PC-9 (cell line): ENCODE measurements at regions not wholly inside any gene's neighbourhood (a gene's known extent, or its start where the extent isn't known, plus 50 kb on each side); places are given as distances from the start of the nearest gene placed in this dataset.

Source experiments
- BruUV-seq: library from RNA; stranded (reverse); fragments of 400-500 nt; replicated peaks from 2 replicates; lab custom pipeline; 2021; lab: Mats Ljungman, UMichigan
- CTCF ChIA-PET: fragments of 300-600 bp; sonication (Branson Sonifier 250); formaldehyde crosslinking; loops from one replicate; lab custom pipeline; 2022; ENCODE audit warnings: antibody characterized with exemption; lab: Charles Lee
- POLR2A ChIA-PET: fragments of 300-600 bp; sonication (Branson Sonifier 250); formaldehyde crosslinking; loops from one replicate; lab custom pipeline; 2022; ENCODE audit warnings: antibody characterized with exemption; ENCODE audit not compliant: unreplicated experiment; lab: Charles Lee
- DNase-seq, 2 experiments: peaks; one replicate each; pipeline versions ENCODE4 v3.0.0 to v3.0.0-alpha.2; 2015 to 2022; ENCODE audit warnings: mixed read lengths in 1 of 2
- H2AFZ ChIP-seq: fragments of 200-600 bp; sonication (generic); 2 replicates; pipeline ENCODE4 v1.8.1; 2017; ENCODE audit warnings: antibody characterized with exemption
- H3F3A ChIP-seq: fragments of 200-600 bp; sonication (generic); 2 replicates; pipeline ENCODE4 v1.8.1; 2017; ENCODE audit warnings: antibody characterized with exemption, mild to moderate bottlenecking, low read depth; ENCODE audit not compliant: insufficient read depth
- H3K27ac ChIP-seq: fragments of 200-600 bp; sonication (generic); 2 replicates; pipeline ENCODE4 v1.6.1; 2016; ENCODE audit warnings: mixed run types
- H3K27me3 ChIP-seq: fragments of 200-600 bp; sonication (generic); 2 replicates; pipeline ENCODE4 v1.6.1; 2016; ENCODE audit warnings: low read depth, mixed run types; ENCODE audit not compliant: insufficient read depth
- H3K36me3 ChIP-seq: fragments of 200-600 bp; sonication (generic); 2 replicates; pipeline ENCODE4 v1.6.1; 2016; ENCODE audit warnings: low read depth, mixed run types
- H3K4me1 ChIP-seq: fragments of 200-600 bp; sonication (generic); replicated peaks from 2 replicates; pipeline ENCODE4 v1.6.1; 2016; ENCODE audit warnings: mixed run types; ENCODE audit not compliant: insufficient read depth
- H3K4me2 ChIP-seq: fragments of 200-600 bp; sonication (generic); 2 replicates; pipeline ENCODE4 v1.6.1; 2017; ENCODE audit warnings: mixed run types
- H3K4me3 ChIP-seq: fragments of 200-600 bp; sonication (generic); 2 replicates; pipeline ENCODE4 v1.6.1; 2016; ENCODE audit warnings: mixed run types
- H3K79me2 ChIP-seq: fragments of 200-600 bp; sonication (generic); 2 replicates; pipeline ENCODE4 v1.6.1; 2017; ENCODE audit warnings: low read depth, mixed run types
- H3K9me2 ChIP-seq: fragments of 200-600 bp; sonication (generic); 2 replicates; pipeline ENCODE4 v1.8.1; 2017; ENCODE audit warnings: mild to moderate bottlenecking; ENCODE audit not compliant: insufficient read depth
- H3K9me3 ChIP-seq: fragments of 200-600 bp; sonication (generic); 2 replicates; pipeline ENCODE4 v1.8.1; 2016; ENCODE audit warnings: low read depth; ENCODE audit not compliant: insufficient read depth
- H4K20me1 ChIP-seq: fragments of 200-600 bp; sonication (generic); 2 replicates; pipeline ENCODE4 v1.8.1; 2017; ENCODE audit not compliant: insufficient read depth
- EZH2 ChIP-seq: fragments of 200-600 bp; sonication (generic); IDR thresholded peaks from 2 replicates; pipeline ENCODE4 v1.8.0; 2017; ENCODE audit warnings: antibody characterized with exemption, low read depth
- intact Hi-C: fragments of 100-400 bp; cut with micrococcal nuclease; formaldehyde crosslinking; loops from one replicate; pipeline ENCODE4 v1.10.0; 2022; ENCODE audit not compliant: unreplicated experiment
- TF ChIP-seq, protein P1 (sequence below): fragments of 200-600 bp; sonication (generic); conservative IDR thresholded peaks from 2 replicates; pipeline ENCODE4 v1.6.1; 2017; ENCODE audit warnings: mixed run types, antibody characterized with exemption, mild to moderate bottlenecking, moderate library complexity

DNA sequence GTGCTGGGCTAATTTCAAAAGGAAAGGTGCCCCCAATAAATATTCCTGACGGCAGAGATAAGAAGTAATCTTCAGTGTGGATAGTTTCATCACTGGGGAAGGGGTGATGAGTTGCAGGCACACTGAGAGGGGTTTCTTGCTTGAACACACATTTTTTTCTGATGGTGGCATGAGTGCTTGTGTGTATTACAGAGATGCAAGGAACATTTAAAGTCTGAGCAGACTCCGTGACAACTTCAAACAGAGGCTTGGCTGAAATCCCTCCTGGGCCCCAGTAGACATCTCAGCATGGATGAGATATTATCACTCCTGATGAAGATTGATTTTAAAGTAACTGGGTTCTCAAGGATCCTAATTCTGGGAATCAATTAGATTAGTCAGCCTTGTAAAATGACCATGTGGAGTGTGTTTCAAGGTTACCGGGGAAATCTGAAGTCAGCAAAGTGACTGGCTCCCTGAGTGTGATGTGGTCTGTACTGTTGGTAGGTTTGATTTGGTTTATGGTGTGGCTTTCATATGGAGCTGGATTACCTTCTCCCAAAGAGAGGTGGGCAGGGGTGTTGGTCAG is 435.8 kb upstream of the EEF2KMT start:
- Histone ChIP-seq H2AFZ (no peak overlapping the region), H3K4me2 (no peak overlapping the region), H3K9me3 (no peaks in the 10 kb centered on the region), H3K36me3 (no peaks in the 10 kb centered on the region), H3K27me3 (no peaks in the 10 kb centered on the region), H3K9me2 (no peaks in the 10 kb centered on the region), H3K4me3 (no peak overlapping the region), H3K79me2 (no peaks in the 10 kb centered on the region), H3K27ac (no peak overlapping the region), H4K20me1 (no peaks in the 10 kb centered on the region), H3K4me1 (no peaks in the 10 kb centered on the region), H3F3A (no peaks in the 10 kb centered on the region)
- CTCF ChIA-PET = no interaction called here
- no peak for TF ChIP-seq EZH2
- intact Hi-C loops = no loop called here
- BruUV-seq = no TSS peak
- DNase-seq = no peak
- POLR2A ChIA-PET = no interaction called here

DNA sequence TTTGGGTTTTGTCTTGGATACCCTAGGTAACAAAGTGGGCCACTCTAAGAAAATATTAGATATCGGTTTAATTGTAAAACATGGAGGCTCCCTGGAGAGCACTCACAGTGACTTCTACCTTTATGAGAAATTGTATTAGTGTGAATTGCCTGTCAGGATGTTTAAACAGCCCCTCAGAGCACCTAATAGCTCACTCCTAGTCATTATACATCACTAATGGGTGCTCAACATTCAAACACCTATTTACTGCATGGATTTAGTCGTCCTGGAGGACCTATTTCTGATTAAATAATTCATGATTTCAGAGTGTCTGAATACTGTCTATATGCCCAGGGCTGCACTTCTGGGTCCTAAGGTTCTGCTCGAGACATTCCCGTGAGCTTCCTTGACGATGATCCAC is 430.2 kb upstream of the EEF2KMT start:
- H3K9me3 ChIP-seq = no peaks in the 10 kb centered on the region
- intact Hi-C loops = no loop called here
- CTCF ChIA-PET = interaction anchor here (0.6 kb wide), 1 partner anchor 15 kb away, joined by 3 read pairs; no protein-coding TSS in a partner anchor

DNA sequence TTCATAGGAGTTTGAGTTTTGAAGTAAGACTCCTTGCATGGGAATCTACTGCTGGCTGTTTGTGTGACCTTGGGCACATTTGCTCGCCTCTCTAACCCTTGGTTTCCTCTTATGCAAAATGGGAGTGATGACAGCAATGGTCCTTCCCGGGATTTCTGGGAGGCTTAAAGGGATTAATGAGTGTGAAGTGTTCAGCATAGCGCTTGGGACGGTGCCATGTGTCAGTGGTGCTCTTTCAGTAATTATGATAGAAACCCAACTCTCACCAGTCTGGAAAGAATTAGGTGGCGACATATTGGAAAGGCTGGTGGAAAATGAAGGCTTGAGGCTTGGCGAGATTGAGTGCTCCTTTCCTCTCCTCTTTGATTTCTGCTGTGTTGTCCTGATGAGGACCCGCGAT is 429.2 kb upstream of the EEF2KMT start:
- Histone ChIP-seq H3K79me2 (no peaks in the 10 kb centered on the region), H4K20me1 (no peaks in the 10 kb centered on the region), H3K4me3 (no peak overlapping the region), H3K4me2 (no peak overlapping the region), H3K36me3 (no peaks in the 10 kb centered on the region), H3K9me2 (no peaks in the 10 kb centered on the region), H3F3A (no peaks in the 10 kb centered on the region), H3K27me3 (peaks cover 13% of the 10 kb centered on the region), H3K27ac (no peak overlapping the region), H3K9me3 (no peaks in the 10 kb centered on the region), H3K4me1 (no peaks in the 10 kb centered on the region), H2AFZ (no peak overlapping the region)
- ChIA-PET POLR2A (no interaction called here), CTCF (no interaction called here)
- TF ChIP-seq, protein P1, sequence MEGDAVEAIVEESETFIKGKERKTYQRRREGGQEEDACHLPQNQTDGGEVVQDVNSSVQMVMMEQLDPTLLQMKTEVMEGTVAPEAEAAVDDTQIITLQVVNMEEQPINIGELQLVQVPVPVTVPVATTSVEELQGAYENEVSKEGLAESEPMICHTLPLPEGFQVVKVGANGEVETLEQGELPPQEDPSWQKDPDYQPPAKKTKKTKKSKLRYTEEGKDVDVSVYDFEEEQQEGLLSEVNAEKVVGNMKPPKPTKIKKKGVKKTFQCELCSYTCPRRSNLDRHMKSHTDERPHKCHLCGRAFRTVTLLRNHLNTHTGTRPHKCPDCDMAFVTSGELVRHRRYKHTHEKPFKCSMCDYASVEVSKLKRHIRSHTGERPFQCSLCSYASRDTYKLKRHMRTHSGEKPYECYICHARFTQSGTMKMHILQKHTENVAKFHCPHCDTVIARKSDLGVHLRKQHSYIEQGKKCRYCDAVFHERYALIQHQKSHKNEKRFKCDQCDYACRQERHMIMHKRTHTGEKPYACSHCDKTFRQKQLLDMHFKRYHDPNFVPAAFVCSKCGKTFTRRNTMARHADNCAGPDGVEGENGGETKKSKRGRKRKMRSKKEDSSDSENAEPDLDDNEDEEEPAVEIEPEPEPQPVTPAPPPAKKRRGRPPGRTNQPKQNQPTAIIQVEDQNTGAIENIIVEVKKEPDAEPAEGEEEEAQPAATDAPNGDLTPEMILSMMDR = no peak
- no peak for TF ChIP-seq EZH2
- DNase-seq = no peak
- intact Hi-C loops = no loop called here
- BruUV-seq = no TSS peak

More for the DNA sequence above, 430.2 kb upstream of the EEF2KMT start:
- TF ChIP-seq EZH2 = no peak
- TF ChIP-seq, protein P1 = no peak
- H3K4me1 ChIP-seq = no peaks in the 10 kb centered on the region
- POLR2A ChIA-PET = no interaction called here
- H3K27ac ChIP-seq = no peak overlapping the region
- H3K36me3 ChIP-seq = no peaks in the 10 kb centered on the region
- peaks cover 13% of the 10 kb centered on the region for H3K27me3 ChIP-seq
- no peak overlapping the region for H3K4me3 ChIP-seq
- no peaks in the 10 kb centered on the region for H3F3A ChIP-seq
- H3K79me2 ChIP-seq = no peaks in the 10 kb centered on the region
- no TSS peak for BruUV-seq
- no peak overlapping the region for H3K4me2 ChIP-seq
- no peaks in the 10 kb centered on the region for H3K9me2 ChIP-seq
- DNase-seq = no peak
- no peaks in the 10 kb centered on the region for H4K20me1 ChIP-seq
- no peak overlapping the region for H2AFZ ChIP-seq

DNA sequence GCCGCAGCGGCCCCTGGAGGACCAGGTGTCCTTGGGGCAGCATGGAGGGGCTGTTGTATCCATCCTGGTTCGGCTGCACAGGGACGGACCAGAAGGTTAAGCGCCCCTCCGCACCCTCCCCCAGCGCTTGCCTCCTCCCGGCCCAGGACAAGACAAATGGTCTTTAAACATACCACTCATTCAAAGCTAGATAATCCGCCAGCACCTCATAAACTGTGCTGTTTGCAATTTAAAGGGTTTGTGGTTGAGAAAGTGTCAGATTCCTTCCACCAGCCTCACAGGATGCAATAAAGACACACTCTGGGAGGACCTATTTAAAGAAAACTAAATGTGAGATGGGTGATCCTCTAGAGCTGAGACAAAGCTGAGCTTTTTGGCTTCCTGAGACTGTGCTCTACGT is 426.2 kb upstream of the EEF2KMT start:
- no peak overlapping the region for H2AFZ ChIP-seq
- no peaks in the 10 kb centered on the region for H3K9me3 ChIP-seq
- intact Hi-C loops = no loop called here
- H3K4me2 ChIP-seq = no peak overlapping the region
- no peak overlapping the region for H3K27ac ChIP-seq
- no peaks in the 10 kb centered on the region for H3K9me2 ChIP-seq
- CTCF ChIA-PET = no interaction called here
- peaks cover 13% of the 10 kb centered on the region for H3K27me3 ChIP-seq
- no peaks in the 10 kb centered on the region for H4K20me1 ChIP-seq
- H3K36me3 ChIP-seq = no peaks in the 10 kb centered on the region
- no peak for TF ChIP-seq EZH2
- TF ChIP-seq, protein P1 = no peak
- H3K79me2 ChIP-seq = no peaks in the 10 kb centered on the region
- H3K4me3 ChIP-seq = no peak overlapping the region
- POLR2A ChIA-PET = no interaction called here
- no peaks in the 10 kb centered on the region for H3F3A ChIP-seq
- BruUV-seq = no TSS peak
- DNase-seq = no peak
- no peaks in the 10 kb centered on the region for H3K4me1 ChIP-seq
